C4-2B (cell line): ENCODE measurements at regions not wholly inside any gene's neighbourhood (a gene's known extent, or its start where the extent isn't known, plus 50 kb on each side); places are given as distances from the start of the nearest gene placed in this dataset.

Experiments
- ZFX ChIP-seq: fragments of 450-650 bp; IDR thresholded peaks from 2 replicates; pipeline ENCODE4 v1.6.1; 2017
- TF ChIP-seq, protein P1 (sequence below): fragments of 450-650 bp; conservative IDR thresholded peaks from 2 replicates; pipeline ENCODE4 v1.5.1; 2017; ENCODE audit warnings: mild to moderate bottlenecking

GRCh38 chr9:107673861-107674720 lies 184.5 kb upstream of the KLF4 start:
- TF ChIP-seq, protein P1, sequence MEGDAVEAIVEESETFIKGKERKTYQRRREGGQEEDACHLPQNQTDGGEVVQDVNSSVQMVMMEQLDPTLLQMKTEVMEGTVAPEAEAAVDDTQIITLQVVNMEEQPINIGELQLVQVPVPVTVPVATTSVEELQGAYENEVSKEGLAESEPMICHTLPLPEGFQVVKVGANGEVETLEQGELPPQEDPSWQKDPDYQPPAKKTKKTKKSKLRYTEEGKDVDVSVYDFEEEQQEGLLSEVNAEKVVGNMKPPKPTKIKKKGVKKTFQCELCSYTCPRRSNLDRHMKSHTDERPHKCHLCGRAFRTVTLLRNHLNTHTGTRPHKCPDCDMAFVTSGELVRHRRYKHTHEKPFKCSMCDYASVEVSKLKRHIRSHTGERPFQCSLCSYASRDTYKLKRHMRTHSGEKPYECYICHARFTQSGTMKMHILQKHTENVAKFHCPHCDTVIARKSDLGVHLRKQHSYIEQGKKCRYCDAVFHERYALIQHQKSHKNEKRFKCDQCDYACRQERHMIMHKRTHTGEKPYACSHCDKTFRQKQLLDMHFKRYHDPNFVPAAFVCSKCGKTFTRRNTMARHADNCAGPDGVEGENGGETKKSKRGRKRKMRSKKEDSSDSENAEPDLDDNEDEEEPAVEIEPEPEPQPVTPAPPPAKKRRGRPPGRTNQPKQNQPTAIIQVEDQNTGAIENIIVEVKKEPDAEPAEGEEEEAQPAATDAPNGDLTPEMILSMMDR, result no peak
- no peak for TF ChIP-seq ZFX
